Mammary epithelial cell (primary cell): ENCODE measurements at regions not wholly inside any gene's neighbourhood (a gene's known extent, or its start where the extent isn't known, plus 50 kb on each side); places are given as distances from the start of the nearest gene placed in this dataset.

ENCODE experiments used
- CTCF ChIP-seq, 2 donors: IDR thresholded peaks in 1 of 2; conservative IDR thresholded peaks in 1 of 2; 2 replicates each; pipeline ENCODE4 v1.5.1; 2011 to 2012; ENCODE audit warnings: inconsistent platforms in 2 of 2, low read length in 2 of 2, mild to moderate bottlenecking in 2 of 2, control low read depth in 1 of 2, low read depth in 1 of 2; ENCODE audit not compliant: insufficient read depth in 1 of 2; ENCODE audit errors: extremely low read depth in 1 of 2
- EZH2 ChIP-seq: IDR thresholded peaks from 2 replicates; pipeline ENCODE4 v1.6.1; 2012; ENCODE audit warnings: low read length, inconsistent platforms, borderline replicate concordance

GRCh38 chrX:8084006-8084405, 87.1 kb downstream of the VCX2 start:
- TF ChIP-seq CTCF (conservative IDR thresholded peaks at IDR 0.05 in 1 of 2, IDR thresholded peaks at IDR 0.05 in 1 of 2; ENCODE audit: extremely low read depth in 1 of 2, insufficient read depth in 1 of 2, low read depth in 1 of 2, low read length in 2 of 2) (no peak), EZH2 (no peak)
